HG03108 (cell line): ENCODE measurements at regions not wholly inside any gene's neighbourhood (a gene's known extent, or its start where the extent isn't known, plus 50 kb on each side); places are given as distances from the start of the nearest gene placed in this dataset.

Experiments used
- ATAC-seq: cut with Tn5 transposase; IDR thresholded peaks from one replicate; pipeline ENCODE4 v1.9.1; 2021; ENCODE audit warnings: moderate library complexity; ENCODE audit not compliant: unreplicated experiment

DNA sequence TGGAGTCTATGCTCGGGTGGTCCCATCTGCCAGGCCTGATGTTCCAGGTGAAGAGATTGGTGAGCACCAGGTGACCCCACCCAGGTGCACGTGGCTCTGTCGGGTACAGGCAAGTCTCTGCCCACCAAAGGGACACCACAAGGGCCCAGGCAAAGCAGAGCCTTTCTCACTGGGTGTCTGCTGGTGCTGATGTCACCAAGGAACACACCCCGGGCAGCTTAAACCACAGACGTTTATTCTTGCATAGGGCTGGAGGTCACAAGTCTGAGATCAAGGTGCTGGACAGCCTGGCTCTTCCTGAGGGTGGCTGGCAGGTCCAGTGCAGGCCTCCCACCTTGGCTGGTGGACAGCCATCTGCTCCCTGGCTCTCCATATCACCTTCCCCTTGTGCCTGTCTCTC lies 100.7 kb upstream of the CD93 start:
- no peak for ATAC-seq

DNA sequence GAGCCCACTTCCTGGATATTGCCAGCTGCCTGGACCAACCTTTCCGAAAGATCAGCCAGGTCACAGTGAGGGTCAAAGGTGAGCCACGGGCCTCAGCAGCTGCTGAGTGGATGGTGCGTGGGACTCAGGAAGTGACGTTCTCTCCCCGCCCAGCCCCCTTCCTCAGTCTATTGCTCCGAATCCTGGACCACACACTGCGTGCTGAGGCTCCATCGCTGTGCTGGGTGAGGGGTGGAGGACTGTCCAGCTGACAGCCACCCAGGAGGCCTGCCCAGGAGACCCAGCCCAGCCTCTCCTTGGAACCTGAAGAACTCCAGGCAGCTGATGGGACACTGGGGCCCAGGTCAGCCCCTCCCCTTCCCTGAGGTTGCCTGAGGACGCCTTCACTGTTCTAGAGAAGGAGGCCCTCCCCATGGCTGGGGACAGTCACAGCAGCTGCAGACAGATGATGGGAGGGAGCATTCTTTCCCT lies 94.4 kb upstream of the CD93 start:
- ATAC-seq = no peak

DNA sequence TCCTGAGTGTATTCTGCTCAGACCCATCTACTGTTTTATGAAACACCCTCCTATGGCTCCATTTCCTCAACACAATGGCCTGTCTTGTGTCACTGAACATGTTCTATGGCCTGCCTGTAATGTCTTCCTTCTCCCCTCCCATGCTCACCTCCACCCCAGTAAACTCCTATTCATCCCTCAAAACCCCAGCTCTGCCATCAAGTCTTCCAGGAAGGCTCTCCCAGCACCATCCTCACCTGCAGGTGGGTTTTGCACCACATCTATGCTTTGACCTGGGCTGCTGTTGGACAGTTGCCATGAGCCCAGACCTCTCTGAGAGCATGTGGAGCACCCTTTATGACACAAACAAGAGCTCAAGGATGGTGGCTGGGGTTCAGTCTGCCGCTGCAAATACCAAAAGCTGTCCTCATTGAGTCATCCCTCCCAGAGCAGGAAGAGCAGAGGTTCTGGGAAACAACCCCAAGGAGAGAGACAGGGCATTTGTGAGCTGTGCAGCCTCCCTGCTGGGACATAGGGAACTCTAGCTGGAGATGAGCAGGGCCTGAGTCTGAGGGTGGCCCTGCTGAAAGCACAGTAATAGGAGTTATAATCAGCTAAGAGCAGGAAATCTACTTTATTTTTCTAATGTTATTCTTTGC lies 93.8 kb upstream of the CD93 start:
- ATAC-seq = no peak

DNA sequence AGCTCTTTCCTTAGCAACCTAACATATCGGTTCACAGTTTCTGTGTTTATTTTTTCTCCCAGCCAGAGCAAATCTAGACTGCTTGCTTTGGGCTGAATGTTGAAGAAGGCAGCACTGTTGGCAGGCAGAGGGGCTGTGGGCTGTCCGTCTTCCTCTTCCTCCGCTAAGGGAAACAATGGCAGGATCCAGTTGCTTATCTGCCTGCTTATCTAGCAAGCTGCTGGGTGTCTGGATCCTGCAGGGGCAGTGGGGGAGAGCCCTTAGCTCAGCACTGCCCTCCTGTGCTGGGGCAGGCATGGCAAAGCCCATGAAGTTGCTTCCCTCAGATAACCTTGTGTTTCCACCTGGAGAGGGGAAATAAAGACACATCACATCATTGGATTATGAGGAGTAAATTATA lies 92.7 kb upstream of the CD93 start:
- no peak for ATAC-seq

DNA sequence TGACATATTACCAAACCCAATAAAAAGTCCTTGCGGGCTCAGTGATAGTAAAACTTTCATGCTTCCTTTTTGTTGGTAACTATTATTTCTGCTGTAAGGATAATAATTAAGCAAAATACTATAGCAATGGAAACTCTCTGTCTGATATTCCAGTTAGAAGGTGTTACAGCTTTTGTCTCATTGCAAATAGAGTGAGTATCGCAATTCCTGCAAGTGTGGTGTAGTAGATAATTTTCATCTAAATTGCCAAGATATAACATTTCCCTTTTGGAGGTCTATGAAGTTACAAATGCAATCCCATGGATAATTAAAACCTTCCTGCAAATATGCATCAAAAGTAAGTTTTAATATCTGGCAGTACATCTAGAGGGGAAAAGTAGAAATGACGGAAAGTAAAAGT lies 88.7 kb upstream of the CD93 start:
- no peak for ATAC-seq

DNA sequence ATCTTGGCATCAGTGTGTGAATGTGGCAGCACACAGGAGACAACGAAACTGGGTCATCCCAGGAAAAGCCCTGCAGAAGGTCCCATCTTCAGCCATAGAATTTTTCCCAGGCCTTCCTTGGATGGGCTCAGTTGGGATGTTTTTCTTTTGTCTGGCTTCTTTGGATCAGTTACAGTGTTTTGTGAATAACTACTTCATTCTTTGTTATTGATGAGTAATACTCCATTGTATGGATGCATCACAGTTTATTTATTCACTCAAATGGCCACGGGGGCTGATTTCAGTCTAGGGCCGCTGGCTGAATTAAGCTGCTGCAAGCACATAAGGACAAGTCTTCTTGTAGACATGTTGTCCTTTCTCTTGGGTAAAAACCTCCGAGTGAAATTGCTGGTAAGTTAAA lies 81.3 kb upstream of the CD93 start:
- no peak for ATAC-seq

DNA sequence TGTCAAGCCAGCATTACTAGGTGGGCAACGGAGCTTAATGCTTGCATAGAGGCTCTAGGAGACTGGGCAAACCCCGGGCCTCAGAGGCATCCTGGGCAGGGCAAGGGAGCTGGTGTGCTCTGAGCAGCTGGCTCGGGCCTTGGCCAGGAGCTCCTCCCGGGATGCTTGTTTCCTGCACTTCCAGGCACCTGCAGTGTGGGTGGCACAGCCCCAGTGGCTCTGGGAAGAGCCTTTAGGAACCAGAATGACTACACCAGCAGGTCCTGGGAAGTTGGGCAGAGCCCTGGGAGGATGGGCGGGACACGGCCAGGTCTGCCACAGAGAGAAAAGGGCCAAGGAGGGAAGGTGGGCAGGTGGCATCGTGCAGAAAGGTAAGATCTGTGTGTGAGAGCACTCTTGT lies 80.4 kb upstream of the CD93 start:
- no peak for ATAC-seq

DNA sequence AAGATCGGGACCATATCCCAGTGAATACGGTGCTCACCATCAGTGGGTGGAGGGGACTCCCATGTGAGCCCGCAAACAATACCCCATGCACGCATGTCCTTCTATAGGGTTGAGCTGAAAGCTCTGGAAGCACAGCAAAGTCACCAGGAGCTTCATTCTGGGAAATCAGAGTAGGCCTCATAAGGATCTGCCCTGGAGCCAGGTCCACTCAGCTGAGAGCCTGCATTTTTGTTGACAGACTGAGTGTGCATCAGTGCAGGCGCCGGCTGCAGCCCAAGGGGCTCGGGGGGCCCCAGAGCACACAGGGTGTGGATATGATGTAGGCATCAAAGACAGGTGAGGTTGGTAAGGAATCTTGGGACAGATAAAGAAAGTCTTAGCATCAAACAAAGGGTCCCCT lies 79.8 kb upstream of the CD93 start:
- no peak for ATAC-seq

DNA sequence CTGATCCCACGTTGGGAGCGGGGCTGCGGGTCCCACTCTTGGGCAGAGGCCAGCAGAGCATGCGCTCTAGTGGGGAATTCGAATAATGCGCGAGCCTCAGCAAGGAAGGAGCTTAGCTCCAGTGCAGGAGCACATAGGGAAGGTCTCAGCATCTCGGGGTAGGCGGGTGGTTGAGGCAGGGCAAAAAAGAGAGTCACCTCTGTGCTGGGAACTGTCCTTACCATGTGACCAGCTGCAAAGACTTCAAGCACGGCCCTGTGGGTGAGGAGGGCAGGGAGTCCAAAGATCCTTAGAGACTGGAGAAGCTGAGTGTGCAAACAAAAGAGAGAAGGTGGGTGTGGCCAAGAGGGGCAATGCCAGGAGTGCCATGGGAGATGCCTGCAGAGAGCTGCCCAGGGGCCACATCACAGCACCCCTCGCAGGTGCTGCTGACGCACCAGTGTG lies 79.2 kb upstream of the CD93 start:
- no peak for ATAC-seq

DNA sequence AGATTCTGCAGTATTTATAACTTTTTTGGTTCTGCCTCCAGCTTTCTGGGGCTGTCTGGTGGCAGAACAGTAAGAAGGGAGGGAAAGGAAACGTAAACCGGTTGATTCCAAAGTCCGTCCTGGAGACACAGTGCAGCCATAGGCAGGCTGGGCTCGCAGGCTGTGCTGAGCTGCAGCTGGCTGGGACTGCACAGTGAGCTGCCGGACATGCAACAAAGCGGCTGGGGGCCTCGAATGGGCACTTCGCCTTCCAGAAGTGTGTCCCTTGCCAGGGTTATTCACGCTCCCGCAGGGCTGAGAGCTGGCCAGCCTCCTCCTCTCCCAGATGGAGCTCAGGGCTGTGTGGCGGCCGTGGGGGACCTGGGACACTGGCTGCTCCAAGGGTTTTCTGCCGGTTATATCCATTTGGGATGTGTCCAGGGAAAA lies 78.1 kb upstream of the CD93 start:
- ATAC-seq = no peak

DNA sequence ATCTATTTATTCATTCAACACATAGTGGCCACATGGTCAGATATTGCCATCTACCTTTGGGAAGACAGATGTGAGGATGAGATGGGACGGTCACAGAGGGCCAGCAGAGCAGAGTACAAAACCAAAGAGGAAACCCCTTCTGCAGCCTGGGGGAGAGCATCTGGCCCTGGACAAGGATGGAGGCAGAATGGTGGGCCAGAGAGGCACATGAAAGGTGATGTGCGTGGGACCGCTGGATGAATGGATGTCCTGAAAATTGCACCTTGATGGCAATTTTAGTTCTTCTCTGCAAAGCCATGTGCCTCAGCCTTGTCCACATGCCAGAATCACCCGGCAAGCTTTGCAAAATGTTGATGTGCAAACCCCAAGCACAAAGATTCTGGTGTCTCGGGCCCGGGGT lies 77.4 kb upstream of the CD93 start:
- ATAC-seq = no peak

DNA sequence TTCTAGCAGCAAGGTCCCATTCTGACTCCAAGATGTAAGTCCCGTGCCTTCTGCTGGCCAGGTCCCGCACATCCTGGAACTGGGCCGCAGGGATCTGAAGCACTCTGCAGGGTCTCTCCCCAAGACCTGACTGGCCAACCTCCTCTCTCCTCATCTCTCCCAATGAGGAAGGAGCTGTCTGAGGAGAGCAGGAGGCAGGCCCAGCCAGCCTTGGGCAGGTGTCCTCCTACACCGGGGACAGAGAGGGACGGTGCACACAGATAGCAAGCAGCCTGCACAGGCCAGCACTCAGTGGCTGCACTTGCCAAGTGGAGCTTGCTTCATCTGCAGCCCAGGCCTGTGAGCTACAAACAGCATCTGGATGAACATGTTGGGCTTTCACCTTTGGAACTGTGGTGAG lies 76.8 kb upstream of the CD93 start:
- ATAC-seq = no peak

DNA sequence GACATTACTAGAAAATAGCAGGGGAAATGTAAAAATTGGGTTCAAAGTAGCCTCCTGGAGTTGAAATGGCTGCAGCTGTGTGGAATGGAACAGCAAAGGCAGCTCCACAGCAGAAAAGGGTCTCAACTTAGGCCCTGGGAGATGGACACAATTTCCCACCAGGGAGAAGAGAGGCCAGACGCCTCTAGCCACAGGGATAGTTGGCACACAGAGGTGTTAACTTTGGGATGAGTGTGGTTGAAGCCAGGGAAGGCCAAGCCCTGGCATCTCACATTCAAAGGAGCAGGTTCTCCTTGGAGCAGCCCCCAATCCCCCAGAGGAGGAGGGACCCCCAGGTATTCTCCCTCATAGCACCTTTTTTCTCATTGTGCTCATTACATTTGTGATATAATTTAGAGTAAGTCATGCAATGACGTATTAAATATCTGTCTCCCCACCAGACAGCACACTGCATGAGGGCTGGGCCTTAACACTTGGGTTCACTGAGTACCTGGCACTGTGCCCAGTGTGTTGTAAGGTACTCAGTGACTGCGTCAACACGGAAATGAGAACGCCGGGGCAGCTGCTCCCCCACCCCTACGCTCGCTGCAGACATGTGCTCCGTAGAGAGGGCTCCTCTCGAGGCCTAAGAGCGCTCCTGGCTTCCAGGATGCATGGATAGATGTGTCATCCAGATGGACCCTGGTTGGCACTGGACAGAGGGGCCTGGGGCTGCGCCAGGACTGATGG lies 76.0 kb upstream of the CD93 start:
- no peak for ATAC-seq

DNA sequence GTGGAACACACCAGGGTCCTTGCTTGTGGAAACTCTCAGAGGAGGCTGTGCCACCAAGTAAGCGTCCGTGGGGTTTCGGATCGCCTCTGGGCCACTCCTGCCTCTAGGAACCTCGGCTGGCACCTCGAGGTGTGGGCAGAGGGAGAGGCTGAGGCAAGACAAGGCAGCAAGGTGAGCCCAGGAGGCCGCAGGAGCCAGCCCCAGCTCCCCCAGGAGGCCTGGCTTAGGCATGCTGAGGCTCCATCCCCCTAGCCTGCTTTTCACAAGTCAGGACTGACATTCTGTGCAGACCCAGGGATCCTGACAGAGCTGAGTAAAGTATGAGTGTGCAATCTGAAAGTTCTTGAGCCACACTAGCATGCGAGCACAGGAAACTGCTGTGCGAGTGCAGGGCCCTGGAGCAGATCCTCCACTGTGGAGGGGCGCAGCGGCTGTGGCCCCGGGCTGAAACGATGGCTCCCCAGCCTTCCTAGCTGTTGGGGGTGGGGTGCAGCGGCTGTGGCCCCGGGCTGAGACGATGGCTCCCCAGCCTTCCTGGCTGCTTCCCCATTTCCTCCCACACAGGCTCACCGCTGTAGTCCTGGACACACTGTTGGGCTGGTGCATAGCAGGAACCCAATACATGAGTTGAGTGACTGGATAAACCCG lies 75.2 kb upstream of the CD93 start:
- no peak for ATAC-seq

DNA sequence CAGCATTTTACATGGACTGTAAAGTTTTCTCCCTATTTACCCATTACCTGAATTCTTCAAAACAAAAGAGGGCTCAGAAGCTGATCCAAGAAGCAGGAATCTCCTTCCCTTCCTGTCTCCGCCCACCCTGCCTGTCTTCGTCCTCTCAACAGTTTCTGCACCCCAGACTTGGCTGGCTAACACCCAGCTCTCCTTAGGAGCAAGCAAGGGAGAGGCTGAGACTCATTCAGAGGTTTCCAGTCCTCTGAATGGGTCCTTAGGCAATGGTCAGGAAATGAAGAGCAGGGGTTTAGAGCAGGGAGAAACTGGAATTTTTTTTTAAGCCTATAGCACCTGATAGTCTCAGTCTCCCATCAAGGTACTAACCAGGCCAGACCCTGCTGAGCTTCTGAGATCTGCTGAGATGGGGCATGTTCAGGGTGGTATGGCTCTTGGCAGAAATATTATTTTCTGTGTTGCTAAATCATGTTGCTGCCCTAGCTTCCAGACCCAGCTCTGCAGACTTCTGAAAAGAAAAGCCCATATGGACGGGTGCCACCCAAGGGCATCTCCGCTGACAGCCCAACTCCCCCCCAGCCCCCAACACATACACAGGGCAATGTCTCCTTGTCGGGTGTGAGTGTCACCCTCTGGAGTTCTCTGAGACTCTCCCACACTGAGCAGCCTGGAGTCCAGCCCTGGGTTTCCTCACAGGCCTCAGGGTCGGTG lies 74.6 kb upstream of the CD93 start:
- no peak for ATAC-seq

DNA sequence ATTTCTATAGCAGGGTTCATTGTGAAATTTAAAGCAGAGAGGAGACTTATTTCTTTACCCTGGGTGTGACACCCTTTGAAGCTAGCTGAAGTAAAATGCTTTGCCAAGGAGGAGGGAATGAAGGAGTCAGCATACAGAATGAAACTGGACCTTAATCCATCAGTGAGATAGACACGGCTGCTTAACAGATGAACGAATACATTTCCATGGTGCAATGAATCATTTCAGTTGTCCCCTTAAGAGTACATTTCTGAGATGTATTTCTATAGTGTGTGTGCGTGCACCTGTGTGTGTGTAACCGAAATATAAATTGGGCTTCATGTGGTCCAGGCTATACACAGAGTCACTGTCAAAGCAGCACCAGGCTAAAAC lies 73.8 kb upstream of the CD93 start:
- no peak for ATAC-seq

DNA sequence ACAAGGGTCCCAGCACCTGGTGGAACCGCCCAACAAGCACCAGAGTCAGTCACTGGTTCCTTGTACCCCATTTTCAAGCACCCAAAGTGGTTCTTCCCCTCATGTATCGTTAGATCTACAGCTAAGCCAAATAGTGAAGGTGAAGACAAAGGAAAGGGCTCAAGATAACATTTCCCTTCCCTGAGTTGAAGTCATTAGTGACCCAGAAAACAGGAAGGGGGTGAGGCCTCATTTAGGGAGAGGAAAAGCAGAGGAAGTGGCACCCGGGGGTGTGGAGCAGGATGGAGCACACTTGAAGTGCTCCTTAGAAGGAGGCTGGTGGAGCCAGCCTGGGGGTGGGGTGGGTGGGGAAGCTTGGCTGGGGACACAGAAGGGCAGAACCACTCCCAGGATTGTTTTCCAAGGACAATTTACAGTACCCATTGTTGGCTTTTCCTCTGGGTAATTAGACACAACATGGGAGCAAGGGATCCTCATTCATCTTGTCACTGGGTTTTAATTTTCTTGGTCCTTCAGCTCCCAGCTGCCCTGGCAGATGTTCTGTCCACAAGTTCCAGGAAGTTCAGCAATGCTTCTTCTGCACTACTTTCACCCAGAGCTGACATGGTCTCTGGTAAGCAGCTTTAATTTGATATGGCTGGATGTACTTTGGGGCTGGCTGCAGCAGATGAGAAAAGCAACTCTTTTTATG lies 73.3 kb upstream of the CD93 start:
- ATAC-seq = no peak

DNA sequence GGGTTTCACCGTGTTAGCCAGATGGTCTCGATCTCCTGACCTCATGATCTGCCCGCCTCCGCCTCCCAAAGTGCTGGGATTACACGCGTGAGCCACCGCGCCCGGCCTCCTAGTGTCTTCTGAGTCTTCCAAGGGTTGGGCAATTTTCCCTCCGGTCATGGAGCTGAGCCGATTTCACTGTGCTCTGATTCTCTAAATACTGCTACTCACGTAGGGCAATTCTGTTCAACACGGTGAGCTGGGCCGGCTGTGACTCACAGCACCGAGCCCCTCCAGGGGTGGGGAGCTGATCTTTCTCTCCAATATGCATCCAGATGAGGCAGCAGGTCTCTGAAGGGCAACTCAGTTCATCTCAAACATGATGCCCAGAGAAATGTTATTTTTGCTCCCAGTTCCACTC lies 71.6 kb upstream of the CD93 start:
- ATAC-seq = no peak

DNA sequence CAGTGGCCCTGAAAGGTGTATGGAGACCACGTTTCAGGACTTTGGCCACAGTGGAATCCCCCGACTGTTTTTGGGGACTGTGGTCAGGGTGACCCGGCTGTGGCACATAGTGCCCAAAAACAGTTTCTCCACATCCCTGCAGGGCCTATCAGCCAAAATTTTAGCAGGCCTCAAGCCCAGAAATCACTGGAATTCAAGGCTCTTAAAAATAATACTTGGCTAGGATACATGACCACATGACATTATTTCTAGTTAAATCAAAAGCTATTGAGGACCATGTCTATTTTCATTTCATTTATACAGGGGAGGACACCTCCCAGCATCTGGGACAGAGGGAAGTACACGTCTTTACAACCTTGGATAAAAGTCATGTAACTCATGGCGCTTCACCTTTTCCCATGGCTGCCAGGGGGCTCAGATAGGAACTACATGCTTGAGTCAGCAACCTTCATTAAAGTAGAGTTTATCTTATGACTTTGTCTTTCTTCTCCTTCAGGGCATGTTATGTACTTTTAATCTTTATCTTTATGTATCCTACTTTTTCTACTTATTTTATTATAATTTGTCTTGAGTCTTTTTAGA lies 70.8 kb upstream of the CD93 start:
- ATAC-seq = no peak

DNA sequence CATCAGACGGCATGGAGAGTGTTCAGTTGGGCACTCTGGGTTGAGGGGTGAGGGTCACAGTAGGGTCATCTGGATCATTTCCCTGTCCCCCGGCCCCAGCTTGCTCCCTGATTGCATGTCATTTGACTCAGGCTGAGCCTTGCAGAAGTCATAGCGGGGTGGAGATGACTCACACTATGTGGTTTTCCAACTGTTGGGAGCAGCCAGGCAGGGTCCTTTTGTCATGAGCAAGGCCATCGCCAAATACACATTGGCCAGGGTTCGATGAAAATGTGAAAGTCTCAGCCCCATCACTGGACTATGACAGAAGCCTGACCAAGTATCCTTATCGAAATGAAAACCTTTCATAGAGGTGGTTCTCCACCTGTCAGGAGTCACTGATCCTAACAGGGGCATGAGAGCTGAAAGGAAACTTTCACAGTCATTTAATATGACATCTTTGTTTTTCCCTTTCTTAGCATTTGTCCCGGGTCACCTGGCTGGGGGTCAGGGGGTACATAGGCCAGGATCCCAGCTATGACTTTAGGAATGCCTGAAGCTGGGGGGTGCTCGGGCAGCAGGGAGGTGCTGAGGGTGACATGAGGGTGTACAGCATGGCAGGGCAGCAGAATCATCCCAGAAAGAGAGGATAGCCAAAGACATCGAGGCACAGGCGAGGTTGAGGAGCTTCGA lies 70.2 kb upstream of the CD93 start:
- ATAC-seq = no peak
